ENCODE measurements at regions not wholly inside any gene's neighbourhood (a gene's known extent, or its start where the extent isn't known, plus 50 kb on each side); places are given as distances from the start of the nearest gene placed in this dataset.
"Not testable (repeated sequence)": the region's sequence is repeated elsewhere in the genome, so short reads cannot be mapped to it uniquely, and the experiment has no call there.

DNA sequence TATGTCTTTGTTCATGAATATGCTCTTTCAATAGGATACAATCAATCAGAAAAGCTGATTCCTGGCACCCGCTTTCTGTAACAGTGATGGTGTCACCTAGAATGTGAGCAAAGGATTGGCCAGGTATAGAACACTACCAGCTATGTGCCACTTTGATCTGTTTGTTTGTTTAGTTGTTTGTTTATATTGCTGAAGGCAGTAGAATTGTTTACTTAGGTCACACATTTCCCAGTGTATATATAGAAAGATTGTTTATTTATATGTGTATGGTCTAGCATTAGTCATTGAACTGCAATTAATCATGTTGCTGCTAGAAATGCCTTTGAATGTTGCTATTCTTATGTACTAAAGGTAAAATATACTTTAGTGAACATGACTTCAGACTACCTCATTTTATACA, 1678.6 kb upstream of the CELF4 start:
- ATAC-seq, result no peak
- DNase-seq (ENCODE audit: low spot score), result no peak

DNA sequence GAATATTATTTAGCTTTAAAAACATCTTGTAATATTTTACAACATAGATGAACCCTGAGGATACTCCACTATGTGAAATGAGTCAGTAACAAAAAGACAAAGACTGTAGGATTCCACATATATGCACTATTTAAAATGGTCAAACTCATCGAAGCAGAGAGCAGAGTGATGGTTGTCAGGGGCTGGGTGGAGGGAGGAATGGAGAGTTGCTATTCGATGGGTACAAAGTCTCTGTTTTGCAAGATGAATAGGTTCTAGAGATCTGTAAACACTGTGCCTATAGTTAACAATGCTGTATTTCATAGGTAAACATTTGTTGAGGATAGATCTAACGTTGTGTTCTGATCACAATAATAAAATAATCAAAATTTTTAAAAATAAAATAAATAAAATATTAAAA, 1675.9 kb upstream of the CELF4 start:
- no peak for DNase-seq (ENCODE audit: low spot score)
- no peak for ATAC-seq

DNA sequence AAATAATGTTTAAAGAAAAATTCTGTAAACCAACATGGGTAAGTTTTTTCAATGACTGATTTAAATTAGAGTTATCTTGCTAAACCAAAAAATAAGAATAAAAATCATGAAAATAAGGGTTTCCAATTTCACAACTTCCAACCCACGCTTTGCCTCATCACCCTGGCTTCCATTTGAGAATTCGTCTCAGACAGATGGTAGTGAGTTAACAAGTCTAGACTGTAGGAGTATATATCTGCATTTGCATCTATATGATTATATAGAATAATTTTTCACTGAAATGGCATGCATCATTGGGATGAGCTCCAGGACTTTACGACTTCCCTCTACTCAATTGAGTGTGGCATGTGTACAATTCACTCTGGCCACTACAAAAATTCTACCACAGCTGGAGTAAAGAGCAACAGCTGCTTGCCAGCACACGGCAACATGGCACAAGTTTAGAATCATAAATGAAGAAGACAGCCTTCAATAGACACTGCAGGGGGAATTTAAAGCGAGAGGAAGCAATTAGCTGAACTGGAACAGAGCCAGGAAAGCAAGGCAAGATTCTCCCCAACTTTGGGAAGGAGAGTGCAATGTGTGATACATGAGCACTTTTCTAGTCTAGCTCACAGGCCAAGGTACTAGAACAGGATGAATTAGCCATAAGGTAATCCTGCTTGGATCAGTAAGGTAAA, 1673.5 kb upstream of the CELF4 start:
- ATAC-seq, result no peak
- no peak for DNase-seq (ENCODE audit: low spot score)

DNA sequence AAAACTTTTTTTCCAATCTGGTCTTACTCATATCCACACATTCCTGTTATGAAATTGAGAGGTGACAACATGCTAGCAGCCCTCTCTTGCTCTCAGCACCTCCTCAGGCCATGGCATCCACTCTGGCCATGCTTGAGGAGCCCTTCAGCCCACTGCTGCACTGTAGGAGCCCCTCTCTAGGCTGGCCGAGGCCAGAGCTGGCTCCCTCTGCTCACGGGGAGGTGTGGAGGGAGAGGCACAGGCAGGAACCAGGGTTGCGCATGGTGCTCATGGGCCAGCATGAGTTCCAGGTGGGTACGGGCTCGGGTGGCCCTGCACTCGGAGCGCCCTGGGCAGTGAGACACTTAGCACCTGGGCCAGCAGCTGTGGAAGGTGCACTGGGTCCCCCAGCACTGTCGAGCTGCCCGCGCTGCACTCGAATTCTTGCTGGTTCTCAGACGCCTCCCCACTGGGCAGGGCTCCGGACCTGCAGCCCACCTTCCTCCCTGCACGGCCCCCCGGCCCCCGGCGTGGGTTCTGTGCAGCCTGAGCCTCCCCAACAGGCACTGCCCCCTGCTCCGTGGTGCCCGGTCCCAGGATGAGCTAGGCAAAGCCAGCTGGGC, 1669.6 kb upstream of the CELF4 start:
- DNase-seq (ENCODE audit: low spot score), result no peak
- no peak for ATAC-seq

DNA sequence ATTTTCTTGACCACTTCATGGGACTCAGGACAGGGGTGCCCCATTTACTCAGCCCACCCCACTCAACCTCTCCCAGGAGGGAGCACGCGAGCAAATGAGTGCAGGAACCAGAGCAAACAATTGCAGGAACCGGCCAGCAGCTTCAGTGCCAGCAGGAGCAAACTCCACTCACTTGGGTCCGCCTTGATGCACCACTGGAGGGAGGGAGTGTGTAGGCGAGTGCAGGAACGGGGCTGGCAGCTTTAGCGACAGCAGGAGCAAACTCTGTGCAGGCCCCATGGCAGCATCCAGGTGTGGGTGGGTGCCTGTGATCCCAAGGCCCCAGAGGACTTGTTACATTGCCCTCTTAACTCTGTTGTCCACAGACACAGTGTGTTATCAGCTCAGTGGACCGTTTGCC, 1667.3 kb upstream of the CELF4 start:
- DNase-seq (ENCODE audit: low spot score), result no peak
- no peak for ATAC-seq

DNA sequence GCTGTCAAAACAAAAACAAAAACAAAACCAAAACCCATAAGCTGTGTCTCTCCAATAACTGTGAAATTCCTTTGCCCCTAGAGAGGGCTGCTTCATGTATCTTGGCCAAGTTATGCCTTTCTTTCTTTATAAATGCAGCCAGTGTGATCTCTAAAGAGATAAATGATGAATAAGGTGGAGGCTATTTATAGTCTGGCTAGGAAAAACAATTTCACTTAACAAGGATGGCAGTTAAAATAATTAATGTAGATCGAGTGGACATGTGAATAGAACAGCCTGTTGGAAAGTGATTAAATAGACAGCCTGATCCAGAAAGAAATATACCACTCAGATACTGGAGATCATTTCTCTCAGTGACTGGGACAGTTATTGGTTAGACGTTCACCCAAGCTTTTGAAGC, 1666.9 kb upstream of the CELF4 start:
- ATAC-seq, result no peak
- no peak for DNase-seq (ENCODE audit: low spot score)

DNA sequence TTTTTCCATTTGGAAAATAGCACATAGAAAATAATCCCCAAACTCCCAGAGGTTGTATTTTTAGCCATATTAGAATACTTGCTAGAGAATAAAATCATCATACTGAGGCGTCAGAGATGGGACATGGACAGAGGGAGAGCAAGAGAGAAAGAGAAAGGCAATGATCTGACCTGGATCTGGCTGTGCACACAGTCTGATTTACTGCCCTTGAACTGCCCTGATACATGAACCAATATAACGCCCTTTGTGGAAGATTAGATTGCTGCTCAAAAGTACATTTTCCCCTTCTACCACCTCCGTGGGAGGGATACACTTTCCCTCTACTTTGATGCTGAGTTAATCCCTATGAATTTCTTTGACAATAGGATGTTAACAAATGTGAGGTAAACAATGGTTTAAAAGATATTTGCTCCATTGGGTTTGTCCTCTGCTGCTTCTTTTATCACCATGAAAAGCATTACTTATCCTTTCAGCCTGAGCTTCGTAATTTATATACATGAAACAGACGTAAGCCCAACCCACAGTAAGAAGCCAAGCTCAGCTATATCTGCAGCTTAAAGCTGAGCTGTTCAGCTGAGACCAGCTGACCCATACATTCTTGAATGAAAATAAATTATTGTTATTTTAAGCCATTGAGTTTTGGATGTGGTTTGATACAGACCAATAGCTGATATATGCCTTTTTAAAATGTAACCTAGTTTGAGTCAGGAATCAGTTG, 1664.6 kb upstream of the CELF4 start:
- DNase-seq (ENCODE audit: low spot score) (no peak), ATAC-seq (no peak)

DNA sequence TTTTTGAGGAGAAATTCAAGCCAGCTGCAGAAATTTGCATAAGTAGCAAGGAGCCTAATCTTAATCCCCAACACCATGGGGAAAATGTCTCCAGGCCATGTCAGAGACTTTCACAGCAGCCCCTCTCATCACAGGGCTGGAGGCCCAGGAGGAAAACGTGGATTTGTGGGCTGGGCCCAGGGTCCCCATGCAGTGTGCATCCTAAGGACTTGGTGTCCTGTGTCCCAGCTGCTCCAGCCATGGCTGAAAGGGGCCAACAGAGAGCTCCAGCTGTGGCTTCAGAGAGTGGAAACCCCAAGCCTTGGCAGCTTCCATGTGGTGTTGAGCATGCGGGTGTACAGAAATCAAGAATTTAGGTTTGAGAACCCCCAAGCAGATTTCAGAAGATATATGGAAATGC, 1662.2 kb upstream of the CELF4 start:
- not testable (repeated sequence) for ATAC-seq; DNase-seq (ENCODE audit: low spot score)

DNA sequence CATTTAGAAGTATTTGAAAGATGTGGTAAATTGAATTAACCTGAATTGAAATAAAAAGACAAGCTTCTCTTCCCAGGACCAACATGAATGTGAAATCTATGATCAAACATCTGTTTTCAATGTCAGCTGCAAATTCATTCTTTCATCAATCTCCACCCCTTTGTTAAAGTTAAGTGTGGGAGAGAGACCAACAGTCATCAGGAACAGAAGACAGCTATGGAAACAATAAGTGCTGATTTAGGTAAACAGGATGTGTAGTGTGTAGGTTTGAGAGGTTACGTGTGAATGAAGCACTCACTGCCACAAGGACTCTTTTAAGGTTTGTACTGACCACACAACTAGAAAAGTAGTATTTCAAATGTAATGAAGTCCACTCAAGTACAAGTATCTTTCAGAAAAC, 1659.8 kb upstream of the CELF4 start:
- ATAC-seq (no peak), DNase-seq (ENCODE audit: low spot score) (no peak)

DNA sequence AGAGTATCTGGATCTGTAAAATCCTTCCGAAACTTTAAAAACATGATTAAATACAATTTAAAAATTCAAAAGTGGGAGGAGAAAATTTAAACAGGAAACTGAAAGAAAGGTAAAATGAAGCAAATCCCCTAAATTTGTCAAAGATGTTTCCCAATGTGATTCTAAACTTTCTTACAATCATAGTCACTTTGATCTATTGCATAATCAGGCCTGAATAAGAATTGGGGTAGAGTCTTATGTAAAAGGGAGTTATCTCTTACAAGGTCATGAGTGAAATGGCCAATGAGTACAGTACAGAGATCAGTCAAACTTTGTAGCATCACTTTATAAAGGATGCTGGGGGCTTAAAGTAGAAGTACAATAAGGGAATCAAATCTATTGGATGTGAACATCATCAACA, 1657.7 kb upstream of the CELF4 start:
- DNase-seq (ENCODE audit: low spot score) (no peak), ATAC-seq (no peak)

DNA sequence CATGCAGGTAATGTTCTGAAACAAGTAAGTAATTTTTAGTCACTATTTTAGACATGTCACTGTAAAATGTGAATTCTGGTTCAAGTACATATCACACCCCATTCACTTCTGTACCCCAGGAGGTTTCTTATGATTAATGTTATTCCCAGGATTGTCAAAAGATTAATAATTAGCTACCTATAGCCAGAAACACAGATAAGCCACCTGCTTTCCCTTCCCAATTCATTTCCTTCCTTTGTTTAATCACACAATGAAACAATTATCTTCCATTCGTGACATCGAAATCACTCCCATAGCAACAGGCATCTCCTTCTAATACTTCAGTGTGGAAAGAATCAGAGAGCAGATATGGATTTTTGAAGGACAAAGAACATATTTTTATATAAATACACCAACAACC, 1650.3 kb upstream of the CELF4 start:
- ATAC-seq (no peak), DNase-seq (ENCODE audit: low spot score) (no peak)

DNA sequence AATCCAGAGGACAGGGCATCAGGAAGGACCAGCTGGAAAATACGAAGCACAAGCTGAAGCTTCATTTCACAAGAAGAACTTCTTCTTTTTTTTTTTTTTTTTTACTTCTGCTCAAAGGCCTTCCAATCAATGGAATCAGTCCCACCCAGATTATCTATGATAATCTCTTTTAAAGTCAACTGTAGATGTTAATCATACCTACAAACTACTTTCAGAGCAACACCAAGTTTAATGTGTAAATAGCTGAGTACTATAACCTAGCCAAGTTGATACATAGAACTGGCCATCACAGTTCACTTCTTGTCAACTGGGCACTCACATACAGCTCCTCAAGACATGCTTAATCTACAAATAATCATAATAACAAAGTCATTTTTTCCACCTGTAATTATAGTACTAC, 1645.9 kb upstream of the CELF4 start:
- no peak for ATAC-seq
- DNase-seq (ENCODE audit: low spot score), result no peak

DNA sequence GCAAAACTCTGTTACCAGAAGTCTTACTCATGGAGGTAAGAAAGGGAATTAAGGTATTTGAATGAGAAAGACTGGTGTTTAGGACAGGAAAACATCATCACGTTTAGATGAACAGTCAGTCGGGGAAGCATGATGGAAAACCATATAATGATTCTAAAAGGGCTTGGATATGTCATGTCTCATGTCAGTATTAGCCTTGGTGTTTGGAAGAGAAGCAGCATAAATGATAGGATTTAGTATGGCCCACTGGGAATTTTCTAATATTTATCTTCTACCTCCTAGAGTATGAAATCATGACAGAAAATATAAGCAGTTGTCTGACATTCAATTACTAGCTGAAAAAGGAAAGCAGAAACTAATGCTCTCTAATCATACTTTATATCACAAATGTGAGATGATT, 1643.6 kb upstream of the CELF4 start:
- no peak for DNase-seq (ENCODE audit: low spot score)

DNA sequence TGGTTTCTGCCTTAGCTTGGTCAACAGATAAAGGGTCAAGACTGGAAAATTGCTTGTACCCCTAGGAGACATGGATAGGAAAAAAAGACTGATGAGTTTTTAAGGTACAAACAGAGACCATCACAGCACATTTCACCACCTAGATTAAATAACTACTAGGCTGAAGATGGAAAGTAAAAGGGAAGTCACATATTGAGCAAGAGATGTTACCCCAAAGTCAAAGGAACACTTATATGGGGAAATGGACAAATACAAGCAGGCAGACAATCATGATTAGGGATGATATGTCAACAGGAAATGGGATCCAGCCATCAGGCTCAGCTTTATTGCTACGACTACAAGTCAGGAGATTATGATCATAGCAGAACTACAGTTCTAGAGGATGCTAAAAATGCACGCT, 1643.1 kb upstream of the CELF4 start:
- DNase-seq (ENCODE audit: low spot score), result no peak
- ATAC-seq, result no peak

More for the DNA sequence above, 1643.6 kb upstream of the CELF4 start:
- ATAC-seq, result no peak

DNA sequence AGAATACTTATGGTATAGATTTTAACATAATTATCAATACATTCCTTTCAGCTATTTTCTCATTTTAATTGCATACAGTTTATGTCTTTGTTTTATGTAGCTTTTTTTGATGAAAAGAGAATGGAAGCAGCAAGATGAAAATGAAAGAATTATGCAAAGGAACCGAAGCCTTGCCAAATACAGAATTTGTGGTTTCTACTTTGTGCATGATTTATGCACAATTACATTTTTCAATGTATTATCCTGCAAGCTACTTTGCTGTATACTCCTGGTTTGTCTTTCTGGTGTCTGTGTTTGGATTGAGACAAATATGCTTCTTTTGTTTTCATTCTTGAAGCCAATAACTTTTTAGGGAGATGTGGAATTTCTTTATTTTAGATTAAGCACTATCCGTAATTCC, 1642.6 kb upstream of the CELF4 start:
- DNase-seq (ENCODE audit: low spot score) (no peak), ATAC-seq (no peak)

DNA sequence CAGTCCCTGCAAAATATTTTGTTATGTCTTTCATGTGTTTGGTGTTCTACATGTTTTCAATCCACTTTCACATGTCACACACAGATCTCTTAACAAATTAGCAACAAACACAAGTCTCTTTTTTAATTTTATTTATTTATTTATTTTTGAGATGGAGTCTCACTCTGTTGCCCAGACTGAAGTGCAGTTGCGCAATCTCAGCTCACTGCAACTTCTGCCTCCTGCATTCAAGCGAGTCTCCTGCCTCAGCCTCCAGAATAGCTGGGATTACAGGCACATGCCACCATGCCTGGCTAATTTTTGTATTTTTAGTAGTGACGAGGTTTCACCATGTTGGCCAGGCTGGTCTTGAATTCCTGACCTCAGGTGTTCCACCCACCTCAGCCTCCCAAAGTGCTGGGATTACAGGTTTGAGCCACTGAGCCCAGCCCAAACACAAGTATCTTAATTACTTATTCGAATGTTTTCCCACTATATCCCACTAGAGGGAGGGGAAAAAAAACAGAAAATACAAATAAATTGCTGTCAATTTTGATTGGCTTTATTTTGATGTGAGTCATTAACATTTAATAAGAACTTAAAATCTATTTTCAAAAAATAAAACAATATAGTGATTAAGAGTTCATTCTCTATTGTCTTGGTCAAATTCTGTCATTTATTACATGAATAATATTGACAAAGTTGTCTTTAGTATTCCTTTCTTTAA, 1641.0 kb upstream of the CELF4 start:
- ATAC-seq; DNase-seq (ENCODE audit: low spot score): not testable (repeated sequence)

DNA sequence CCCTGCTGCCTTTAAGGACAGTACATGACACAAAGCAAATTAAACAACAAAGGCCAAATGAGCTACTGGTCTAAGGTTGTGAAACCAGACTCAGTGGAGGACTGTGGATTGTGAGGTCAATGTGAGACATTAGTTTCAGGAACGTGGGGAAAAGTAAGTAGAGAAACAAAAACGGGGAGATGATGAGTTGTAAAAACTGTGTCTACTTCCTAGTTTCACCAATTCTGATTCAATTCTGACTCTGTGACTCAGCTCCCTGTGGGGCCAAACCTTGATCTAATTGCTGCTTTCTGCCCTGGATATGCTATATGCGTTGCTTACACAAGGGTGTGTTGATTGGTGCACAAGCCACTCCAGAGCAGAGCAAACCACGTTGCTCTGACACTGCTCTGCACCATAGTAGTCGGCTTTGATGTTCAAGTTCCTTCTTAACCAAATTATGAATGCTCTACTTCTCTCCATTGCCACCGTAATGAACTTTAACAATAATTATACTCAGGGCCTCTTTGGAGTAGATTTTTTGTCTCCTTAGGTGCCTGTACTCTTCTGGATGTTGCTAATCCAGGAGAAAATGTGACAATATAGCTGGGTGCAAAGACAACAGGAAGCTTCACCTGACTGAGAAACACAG, 1640.1 kb upstream of the CELF4 start:
- DNase-seq (ENCODE audit: low spot score) (no peak), ATAC-seq (no peak)

DNA sequence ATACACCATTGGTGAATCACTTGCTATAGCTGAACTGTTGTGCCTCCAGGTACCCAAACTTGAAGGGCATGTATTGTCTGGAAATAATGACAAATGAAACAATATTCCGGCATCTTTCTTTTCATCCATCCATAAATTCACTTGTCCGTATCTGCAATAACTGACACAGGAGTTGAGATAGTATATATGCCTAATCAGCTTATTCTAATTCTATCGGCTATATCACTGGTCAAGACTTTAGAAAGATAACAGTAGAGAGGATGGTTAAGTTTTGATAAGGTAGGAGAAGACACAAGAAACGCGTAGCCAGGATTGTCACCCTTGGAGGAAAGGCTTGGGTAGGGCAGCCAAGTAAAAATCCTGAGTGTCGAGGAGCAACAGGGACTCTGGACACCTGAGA, 1634.6 kb upstream of the CELF4 start:
- DNase-seq (ENCODE audit: low spot score) (no peak), ATAC-seq (no peak)

DNA sequence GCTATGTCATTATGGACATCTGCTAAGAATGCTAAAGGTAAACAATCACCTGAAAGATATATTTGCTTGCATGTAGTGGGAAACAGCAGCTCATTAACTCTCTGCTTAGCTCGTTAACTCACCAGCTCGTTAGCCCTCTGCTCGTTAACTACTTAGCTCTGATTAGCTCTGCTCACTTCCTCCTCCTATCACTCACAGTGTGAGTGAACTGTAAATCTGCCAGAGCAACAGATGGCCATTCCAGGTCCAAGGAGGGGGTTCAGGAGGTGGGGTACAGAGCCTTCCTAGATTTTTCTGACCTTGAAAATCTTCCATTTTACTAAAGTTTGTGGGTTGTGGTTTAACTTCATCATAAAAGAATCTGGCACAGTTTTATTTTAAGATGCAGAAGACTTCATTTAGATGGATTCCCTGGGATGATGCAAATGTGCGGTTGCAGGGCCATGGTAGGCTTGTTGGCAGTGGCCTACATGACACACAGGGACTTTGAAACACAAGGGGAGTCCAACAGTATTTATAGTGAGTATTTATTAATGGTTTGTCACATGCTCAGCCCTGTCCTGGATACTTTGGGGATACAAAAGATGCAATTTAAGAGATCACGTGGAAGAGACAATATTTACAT, 1633.7 kb upstream of the CELF4 start:
- ATAC-seq, result no peak

DNA sequence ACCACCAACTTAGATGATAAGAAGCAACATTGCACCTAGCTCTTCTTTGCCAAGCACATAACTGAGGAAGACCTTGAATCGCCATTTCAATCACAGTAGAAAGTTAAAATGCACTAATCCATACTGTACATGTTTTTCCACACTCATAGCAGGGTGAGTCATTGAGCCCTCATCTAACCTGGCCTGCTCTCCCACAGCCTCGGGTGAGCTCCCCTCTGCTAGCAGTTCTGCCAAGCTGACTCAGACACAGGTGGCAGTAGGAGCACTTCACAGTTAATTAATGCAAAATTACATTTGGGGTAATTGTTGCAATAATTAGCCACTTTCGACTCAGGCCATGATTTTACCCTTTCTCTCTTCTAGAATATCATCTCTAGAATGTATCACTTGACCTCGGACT, 1632.8 kb upstream of the CELF4 start:
- DNase-seq (ENCODE audit: low spot score) (no peak), ATAC-seq (no peak)

More for the DNA sequence above, 1633.7 kb upstream of the CELF4 start:
- DNase-seq (ENCODE audit: low spot score), result no peak

DNA sequence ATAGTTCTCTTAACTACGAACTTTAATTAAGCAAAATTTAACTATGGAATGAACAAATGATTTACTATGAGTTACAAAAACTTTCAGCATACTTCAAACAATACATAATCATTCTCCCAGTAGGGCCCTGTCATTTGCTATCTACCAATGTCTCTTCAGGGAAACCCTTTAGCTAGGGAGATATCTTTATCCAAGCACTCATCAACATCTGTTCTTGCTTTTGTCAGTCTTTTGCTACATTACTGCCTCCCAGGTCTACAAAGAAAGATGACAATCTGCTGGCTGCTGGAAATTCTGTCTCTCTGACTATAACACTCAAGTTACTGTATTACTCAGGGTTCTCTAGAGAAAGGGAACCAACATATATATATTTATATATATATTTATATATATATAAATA, 1626.3 kb upstream of the CELF4 start:
- DNase-seq (ENCODE audit: low spot score) (no peak), ATAC-seq (no peak)
